Left lobe of liver (tissue), 2 donors: ENCODE measurements at regions not wholly inside any gene's neighbourhood (a gene's known extent, or its start where the extent isn't known, plus 50 kb on each side); places are given as distances from the start of the nearest gene placed in this dataset.

Experiments
- ATAC-seq: fragments of 200-7000 bp; cut with Tn5 transposase; one replicate; pipeline ENCODE4 v1.9.1; 2020; ENCODE audit warnings: mild to moderate bottlenecking, moderate library complexity
- DNase-seq: peaks from one replicate; pipeline ENCODE4 v3.0.0-alpha.2; 2020; ENCODE audit warnings: low spot score
- donor health status: DM: no; HTN: no; CAD: no; lungs with moderate emphysema.
- donor health status: DM: no; HTN: yes; CAD: no.

GRCh38 chr10:21212348-21212747 lies 313.1 kb downstream of the SKIDA1 start:
- ATAC-seq (no peak), DNase-seq (no peak)

DNA sequence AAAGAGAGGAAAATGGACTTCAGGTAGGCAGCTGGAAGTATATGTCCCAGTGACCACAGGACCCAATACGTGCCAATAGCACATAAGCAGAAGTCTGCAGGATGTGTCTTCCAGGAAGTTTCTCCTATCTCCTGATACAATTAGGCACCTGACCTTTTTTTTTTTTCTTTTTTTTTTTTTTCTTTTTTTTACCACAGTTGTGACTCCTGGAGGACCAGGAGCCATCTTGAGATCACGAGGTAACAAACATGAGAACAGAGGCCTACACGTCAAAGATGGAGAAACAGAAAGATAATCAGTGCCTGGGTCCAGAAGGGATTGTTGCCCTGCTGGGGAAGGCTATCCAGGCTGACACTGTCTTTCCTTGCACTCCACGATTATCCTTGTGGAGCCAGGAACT lies 312.4 kb upstream of the NEBL start:
- DNase-seq (no peak), ATAC-seq (no peak)

GRCh38 chr10:21208666-21209316 lies 311.7 kb upstream of the NEBL start:
- no peak for DNase-seq
- no peak for ATAC-seq

DNA sequence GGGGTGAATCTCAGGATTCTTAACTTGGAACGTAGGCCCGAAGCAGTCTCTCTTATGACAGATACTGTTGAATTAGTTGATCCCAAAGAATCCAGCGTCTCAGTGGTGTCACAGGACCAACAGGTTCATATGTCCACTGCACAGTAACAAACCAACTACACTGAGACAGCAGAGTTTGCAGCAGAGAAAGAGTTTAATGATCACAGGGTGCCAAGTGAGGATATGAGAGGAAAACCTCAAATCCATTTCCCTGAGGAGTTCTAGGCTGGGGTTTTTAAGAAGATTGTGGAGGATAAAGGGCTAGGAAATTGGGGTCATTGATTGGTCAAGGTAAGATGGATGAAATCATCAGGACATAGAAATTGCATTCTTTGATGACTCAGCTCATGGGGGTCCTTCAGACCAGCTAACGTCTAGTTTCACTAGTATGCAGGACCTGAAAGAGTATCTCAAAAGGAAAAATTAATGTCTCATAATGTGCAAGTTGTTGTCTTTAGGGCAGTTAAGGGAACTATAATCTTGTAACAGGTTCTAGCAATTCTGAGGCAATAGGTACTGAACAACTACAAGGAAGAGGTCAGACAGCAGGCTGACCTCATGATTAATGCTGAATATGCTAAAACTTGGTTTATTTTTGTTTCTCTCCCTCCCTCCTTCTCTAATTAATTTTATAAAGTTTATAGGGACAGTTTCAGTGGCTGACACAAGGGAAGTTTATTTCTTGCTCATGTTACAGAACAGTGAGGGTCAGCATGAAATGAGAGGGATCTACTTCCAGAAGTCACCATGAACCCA lies 310.9 kb upstream of the NEBL start:
- ATAC-seq (no peak), DNase-seq (no peak)

DNA sequence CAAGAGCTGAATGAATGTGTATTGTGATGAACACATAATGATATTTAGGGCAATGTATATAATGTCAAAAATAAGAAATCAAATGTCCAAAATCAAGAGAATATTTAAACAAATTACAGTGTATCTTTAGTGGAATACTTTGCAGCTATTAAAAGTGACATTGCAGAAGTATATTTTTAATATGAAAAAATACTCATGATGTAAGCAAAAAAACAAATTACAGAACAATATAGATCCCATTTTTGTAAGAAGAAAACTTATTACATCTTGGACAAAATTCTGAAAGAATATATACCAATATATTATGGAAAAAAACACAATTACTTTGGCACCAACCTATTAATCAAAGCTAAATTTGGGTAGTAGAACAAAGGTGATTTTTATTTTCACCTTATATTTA lies 308.2 kb upstream of the NEBL start:
- ATAC-seq: no peak
- no peak for DNase-seq

- no peak for ATAC-seq
- no peak for DNase-seq
Observed at GRCh38 chr10:21203473-21204107, 306.5 kb upstream of the NEBL start.

DNA sequence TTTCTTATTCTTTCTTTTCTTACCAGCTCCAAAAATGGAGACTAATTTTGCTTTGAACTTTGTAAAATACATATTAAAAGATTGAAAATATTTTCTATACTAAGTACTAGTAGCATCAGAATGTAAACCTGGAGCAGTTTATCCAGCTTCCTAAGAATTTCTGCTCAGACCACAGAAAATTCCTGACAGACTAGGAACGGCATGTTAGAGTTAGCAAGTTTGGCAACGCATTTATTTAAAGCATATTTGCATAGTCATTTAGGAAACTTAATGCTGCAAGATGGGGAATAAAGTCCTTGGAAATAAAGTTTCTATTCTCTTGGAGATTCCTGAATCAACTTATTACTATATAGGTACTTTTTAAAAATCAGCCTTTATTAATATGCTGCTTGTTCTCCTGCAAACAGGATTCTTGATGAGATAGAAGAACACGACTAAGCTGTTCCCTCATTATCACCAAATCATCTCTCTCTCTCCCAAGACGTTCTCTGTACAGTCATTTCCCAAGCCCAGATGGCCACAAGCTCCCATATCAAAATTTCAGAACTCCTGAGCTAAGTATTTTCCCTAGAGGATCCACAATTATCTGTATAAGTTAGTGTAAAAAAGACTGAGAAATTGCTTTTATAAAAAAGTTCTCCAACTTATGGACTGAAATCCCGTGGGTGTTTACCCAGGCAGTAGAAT lies 305.8 kb upstream of the NEBL start:
- ATAC-seq (no peak), DNase-seq (no peak)

- DNase-seq: no peak
- no peak for ATAC-seq
Observed at GRCh38 chr10:21199501-21199900, 302.4 kb upstream of the NEBL start.

DNA sequence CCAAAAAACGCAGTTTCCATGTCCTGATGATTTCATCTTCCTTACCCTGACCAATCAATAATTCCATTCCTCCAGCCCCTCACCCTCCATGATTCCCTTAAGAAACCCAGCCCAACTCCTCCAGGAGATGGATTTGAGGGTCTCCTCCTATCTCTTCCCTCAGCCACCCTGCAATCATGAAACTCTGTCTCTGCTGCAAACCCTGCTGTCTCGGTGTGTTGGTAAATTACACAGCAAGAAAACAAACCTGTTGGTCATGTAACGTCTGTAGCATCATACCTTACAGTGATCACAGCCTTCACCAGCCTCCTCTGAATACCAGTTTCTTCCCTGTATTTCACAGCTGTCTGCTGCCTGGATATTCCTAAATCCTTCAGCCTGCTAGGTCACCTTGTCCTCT lies 300.7 kb upstream of the NEBL start:
- ATAC-seq (no peak), DNase-seq (no peak)

DNA sequence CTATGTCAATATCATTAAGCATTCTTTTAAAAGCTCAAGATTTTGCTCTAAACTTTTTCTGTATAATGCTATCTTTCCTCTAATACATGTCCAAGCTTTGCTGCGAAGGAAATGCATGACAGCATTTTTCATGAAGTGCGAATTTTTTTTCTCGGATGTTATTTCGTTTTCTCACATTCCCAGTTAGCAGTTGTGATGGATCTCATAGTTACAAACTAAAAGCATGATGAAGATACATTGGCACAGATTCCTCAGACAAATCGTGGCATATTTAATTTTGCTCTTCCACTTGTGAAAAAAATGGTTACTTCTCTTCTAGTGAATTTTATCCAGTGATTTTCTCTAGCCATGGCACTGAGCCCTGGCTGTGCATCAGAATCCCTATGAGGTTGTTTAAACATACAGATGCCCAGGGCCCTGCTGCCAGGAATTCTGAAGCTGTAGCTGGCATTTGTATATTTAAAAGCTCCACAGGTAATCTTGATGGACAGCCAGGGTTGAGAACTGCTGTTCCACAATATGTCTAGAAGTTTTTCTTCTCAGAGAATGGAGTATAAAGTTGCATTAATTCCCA lies 299.8 kb upstream of the NEBL start:
- no peak for DNase-seq
- ATAC-seq: no peak

- ATAC-seq (peak; percentile 61), DNase-seq (no peak)
Observed at GRCh38 chr10:21195252-21195651, 298.1 kb upstream of the NEBL start.

GRCh38 chr10:21194510-21194993 lies 297.4 kb upstream of the NEBL start:
- ATAC-seq (peak; percentile 86), DNase-seq (peak; percentile 50)

DNA sequence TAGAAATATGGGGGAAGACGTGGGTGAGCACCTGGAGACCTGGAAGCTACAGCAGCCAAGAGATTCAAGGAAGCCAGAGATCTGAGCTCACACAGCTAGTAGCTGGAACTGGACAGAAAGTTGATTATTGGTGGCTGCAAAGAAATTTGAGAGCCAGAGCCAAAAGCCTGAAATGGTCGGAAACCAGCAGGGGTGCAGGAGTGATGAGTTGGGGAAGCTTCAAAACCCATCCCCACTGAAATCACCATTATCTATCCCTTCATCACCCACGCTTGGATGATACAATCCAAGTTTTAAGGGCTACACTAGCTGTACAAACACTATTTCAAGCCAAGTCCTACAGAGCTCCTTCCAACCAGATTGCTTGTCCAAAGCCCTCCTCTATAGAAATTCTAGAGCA lies 296.1 kb upstream of the NEBL start:
- ATAC-seq (no peak), DNase-seq (no peak)

DNA sequence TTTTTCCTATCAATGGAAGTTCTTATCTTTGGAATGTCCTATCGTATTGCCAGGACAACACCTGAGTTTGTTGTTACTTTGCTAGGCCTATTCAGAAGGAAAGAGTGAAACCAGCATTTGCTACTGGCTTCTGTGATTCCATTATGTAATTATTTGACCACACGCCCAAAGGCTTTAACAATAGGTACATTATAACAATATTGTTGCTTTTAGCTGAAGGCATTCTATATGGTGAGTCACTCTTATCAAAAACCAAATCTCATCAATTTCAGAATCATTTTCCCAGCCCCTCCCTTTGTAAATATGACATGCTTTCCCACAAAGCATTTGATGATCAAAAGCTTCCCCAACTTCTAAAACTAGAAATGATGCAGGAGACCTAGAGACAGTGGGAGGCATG lies 294.4 kb upstream of the NEBL start:
- DNase-seq (no peak), ATAC-seq (no peak)

DNA sequence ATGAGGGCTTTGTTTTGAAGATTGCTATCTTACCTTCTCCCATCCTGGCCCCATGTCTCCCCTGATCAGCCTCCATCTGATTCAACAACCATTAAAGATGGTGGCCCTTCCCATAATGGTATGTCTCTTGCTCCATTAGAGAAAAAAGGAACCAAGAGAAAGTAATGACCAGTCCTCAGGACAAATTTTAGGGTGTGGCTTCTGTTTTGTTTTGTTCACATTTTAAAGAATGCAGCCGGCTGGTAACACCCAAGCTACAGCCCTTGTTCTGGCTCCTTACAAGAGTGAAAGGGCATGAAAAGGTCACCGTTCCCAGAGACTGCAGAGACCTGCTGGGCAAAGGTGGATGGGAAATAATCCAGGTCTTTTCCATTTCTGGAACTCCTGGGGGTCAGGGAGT lies 287.9 kb upstream of the NEBL start:
- DNase-seq: no peak
- ATAC-seq: no peak

DNA sequence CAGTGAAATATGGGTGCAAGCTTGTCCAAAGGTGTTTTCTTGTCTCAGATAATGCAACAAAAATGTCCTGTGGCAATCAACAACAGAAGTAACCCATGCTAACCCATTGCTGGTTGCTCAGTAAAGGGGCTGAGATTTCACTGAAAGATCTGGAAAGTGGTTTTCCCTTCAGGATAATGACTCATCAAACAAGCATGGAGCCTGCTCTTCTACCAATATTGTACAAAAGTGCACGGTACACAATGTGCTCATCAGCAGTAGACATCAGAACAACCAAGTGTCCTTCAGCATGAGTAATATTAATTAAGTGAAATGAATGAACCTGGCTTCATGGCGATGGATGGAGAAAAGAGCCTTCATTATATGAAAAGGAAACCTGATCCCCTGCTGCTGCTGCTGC lies 287.1 kb upstream of the NEBL start:
- no peak for DNase-seq
- no peak for ATAC-seq

DNA sequence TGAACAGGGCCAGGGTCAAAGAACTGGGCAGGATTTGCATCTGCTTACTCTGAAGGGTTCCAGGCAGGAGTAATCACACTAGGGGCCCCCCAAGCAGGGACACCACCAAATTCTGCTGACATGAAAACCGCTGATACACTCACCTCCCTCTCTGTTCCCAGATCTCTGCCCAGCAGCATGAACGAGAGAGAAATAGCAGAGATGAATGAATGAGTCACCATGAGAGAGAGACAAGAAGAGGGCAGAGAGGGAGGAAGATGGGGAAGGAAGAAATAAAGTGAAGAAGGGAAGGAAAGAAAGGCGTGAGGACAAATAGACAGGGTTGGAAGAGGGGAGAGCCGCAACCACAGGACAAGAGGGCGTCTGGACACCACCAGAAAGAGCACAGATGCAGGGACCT lies 285.9 kb upstream of the NEBL start:
- DNase-seq (no peak), ATAC-seq (no peak)

DNA sequence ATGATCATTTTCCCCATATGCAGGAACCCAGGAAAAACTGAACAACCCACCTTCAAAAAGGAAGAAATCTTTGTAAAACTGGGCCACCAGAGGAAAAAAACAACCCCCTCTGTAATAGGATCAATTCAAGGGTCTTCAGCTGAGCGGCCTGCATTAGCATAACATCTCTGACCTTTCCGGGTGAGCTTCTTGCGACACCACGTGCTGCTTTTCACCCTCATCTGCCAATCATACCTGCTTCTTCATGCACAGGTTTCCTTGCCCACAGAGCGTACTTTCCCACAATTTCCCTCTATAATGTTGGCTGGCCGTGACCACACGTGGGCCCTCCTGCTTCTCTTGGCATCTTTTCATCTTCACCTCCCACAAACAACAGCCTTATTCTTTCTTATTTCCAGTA lies 284.3 kb upstream of the NEBL start:
- ATAC-seq (no peak), DNase-seq (no peak)

GRCh38 chr10:21180604-21181003 lies 283.5 kb upstream of the NEBL start:
- DNase-seq: no peak
- ATAC-seq: no peak

- DNase-seq (no peak), ATAC-seq (no peak)
Observed at GRCh38 chr10:21176934-21177480, 279.9 kb upstream of the NEBL start.

- no peak for DNase-seq
- no peak for ATAC-seq
Observed at GRCh38 chr10:21175797-21176196, 278.7 kb upstream of the NEBL start.
